WERI-Rb-1 (cell line): ENCODE measurements at regions not wholly inside any gene's neighbourhood (a gene's known extent, or its start where the extent isn't known, plus 50 kb on each side); places are given as distances from the start of the nearest gene placed in this dataset.

ENCODE experiments used
- DNase-seq: peaks from one replicate; pipeline ENCODE4 v3.0.0-alpha.2; 2020
- H3K27ac ChIP-seq: fragments of 250-450 bp; sonication (Bioruptor Pico); 2 replicates; pipeline ENCODE4 v1.5.1; 2020; ENCODE audit warnings: mild to moderate bottlenecking, moderate library complexity
- H3K27me3 ChIP-seq: fragments of 250-450 bp; sonication (Bioruptor Pico); 2 replicates; pipeline ENCODE4 v1.5.1; 2021; ENCODE audit warnings: mild to moderate bottlenecking, low read depth, moderate library complexity; ENCODE audit not compliant: insufficient read depth, severe bottlenecking
- H3K36me3 ChIP-seq: fragments of 250-450 bp; sonication (Bioruptor Pico); 2 replicates; pipeline ENCODE4 v1.5.1; 2020; ENCODE audit warnings: mild to moderate bottlenecking, moderate library complexity
- H3K4me3 ChIP-seq: 2 replicates; pipeline ENCODE4 v1.5.1; 2011; ENCODE audit warnings: low read depth, mild to moderate bottlenecking, control low read depth, low read length
- H3K9me3 ChIP-seq: fragments of 250-450 bp; sonication (Bioruptor Pico); 2 replicates; pipeline ENCODE4 v1.5.1; 2021; ENCODE audit warnings: mild to moderate bottlenecking, moderate library complexity; ENCODE audit not compliant: severe bottlenecking
- TF ChIP-seq, protein P1 (sequence below): IDR thresholded peaks from 2 replicates; pipeline ENCODE4 v1.5.1; 2011; ENCODE audit warnings: low read depth, mild to moderate bottlenecking, control low read depth, inconsistent platforms, low read length

GRCh38 chr2:6052649-6053048 is 360.5 kb downstream of the SOX11 start:
- Histone ChIP-seq H3K36me3 (no peaks in the 10 kb centered on the region), H3K9me3 (peaks cover 9% of the 10 kb centered on the region), H3K27ac (no peak overlapping the region), H3K27me3 (no peaks in the 10 kb centered on the region), H3K4me3 (no peak overlapping the region)
- TF ChIP-seq, protein P1, sequence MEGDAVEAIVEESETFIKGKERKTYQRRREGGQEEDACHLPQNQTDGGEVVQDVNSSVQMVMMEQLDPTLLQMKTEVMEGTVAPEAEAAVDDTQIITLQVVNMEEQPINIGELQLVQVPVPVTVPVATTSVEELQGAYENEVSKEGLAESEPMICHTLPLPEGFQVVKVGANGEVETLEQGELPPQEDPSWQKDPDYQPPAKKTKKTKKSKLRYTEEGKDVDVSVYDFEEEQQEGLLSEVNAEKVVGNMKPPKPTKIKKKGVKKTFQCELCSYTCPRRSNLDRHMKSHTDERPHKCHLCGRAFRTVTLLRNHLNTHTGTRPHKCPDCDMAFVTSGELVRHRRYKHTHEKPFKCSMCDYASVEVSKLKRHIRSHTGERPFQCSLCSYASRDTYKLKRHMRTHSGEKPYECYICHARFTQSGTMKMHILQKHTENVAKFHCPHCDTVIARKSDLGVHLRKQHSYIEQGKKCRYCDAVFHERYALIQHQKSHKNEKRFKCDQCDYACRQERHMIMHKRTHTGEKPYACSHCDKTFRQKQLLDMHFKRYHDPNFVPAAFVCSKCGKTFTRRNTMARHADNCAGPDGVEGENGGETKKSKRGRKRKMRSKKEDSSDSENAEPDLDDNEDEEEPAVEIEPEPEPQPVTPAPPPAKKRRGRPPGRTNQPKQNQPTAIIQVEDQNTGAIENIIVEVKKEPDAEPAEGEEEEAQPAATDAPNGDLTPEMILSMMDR = no peak
- DNase-seq = no peak

GRCh38 chr2:6053743-6054142 is 361.6 kb downstream of the SOX11 start:
- peaks cover 9% of the 10 kb centered on the region for H3K9me3 ChIP-seq
- H3K27me3 ChIP-seq = no peaks in the 10 kb centered on the region
- no peak overlapping the region for H3K4me3 ChIP-seq
- TF ChIP-seq, protein P1 = no peak
- no peak for DNase-seq
- no peaks in the 10 kb centered on the region for H3K36me3 ChIP-seq
- no peak overlapping the region for H3K27ac ChIP-seq

DNA sequence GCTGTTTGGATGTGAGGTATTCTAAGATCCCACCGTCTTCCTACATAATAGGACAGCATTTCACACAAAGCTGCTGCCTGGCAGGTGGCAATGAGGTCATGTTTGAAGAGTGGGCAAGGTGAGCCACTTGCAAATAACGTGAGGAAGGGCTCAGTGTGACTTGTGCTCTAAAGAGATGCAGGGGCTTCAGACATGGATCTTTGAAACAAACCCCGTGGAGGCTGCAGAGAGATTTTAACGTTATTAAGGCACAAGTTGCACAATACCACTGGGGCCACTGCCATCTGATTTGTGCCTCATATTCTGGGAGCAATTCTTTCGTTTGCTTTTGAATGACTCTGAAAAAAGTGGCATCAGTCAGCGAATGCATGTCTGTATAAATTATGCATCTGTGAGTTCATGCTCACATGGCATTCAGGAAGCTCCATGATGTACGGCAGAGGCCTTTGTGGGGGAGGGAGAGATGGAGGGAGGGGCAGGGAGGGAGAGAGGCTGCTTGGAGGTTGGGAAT is 362.0 kb downstream of the SOX11 start:
- Histone ChIP-seq H3K27me3 (no peaks in the 10 kb centered on the region), H3K4me3 (no peak overlapping the region), H3K27ac (no peak overlapping the region), H3K36me3 (no peaks in the 10 kb centered on the region), H3K9me3 (peaks cover 6% of the 10 kb centered on the region)
- TF ChIP-seq, protein P1 = no peak
- DNase-seq = peak; percentile 20

DNA sequence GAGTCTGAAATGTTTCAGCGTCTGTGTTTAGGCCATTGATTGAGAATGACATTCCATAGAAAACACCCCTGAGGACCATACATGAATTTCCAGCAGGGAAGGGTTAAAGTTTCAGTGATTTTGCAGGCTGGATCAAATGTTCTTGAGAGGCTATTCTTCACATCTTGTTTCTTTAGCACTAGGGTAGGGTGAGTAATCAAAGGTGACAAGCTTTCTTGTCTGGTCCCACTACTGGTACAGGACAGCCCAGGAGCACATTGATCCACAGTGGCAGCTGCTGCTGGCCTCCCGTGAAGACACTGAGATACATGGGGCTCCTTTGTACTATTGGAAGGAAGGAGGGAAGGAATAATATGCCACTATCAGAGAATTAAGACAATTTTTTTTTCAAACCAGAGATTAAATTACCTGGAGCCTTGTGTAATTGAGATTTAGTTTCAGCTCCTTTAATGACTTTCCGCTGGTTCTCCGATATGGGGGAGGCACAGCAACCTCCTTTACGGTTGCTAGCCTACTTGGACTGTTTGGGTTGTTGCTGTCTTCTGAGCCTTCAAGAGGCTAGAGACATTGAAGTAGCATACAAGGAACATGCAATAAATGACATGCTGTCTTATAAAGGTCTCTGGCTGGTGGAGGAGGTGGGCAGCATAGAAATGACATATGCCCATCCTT is 368.9 kb downstream of the SOX11 start:
- Histone ChIP-seq H3K36me3 (no peaks in the 10 kb centered on the region), H3K4me3 (no peak overlapping the region), H3K27ac (no peak overlapping the region), H3K27me3 (no peaks in the 10 kb centered on the region), H3K9me3 (no peaks in the 10 kb centered on the region)
- TF ChIP-seq, protein P1 = no peak
- no peak for DNase-seq

DNA sequence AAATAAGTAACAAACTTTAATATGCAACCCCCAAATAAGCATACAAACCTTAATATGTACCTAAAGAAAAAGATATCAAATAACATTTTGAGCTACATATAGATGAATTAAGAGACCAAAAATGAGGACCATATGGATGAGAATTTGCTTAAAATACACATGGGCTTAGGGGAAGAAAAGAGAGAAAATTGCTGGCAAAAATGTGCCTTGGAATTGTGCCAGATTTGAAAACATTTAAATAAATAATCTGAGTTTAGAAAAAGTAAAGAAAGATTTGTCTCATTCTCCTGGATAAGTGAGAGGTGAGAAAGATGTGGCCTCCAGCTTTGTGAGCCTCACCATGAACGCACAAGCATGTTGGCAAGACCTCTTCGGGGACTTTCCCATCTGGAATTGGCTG is 372.6 kb downstream of the SOX11 start:
- Histone ChIP-seq H3K4me3 (no peak overlapping the region), H3K9me3 (no peaks in the 10 kb centered on the region), H3K27ac (no peak overlapping the region), H3K36me3 (no peaks in the 10 kb centered on the region), H3K27me3 (no peaks in the 10 kb centered on the region)
- TF ChIP-seq, protein P1 = no peak
- DNase-seq = no peak

DNA sequence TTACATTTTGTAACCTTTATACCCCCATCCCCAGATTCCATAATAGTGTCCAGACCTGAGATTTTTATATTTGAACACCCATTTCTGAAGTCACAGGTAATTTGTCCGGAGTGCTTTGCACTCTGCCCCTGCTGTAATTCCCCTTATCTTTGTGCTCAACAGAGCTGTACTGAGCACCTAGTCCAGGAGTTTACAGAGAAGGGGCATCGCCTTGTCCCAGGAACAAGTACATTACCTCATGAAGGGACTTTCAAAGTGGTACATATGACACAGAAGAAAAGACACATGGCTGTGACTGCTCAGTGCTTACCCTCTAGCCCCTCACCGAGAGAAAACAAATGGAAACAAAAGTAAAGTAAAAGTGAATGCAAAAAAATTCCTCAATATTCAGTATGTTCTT is 373.5 kb downstream of the SOX11 start:
- DNase-seq = no peak
- Histone ChIP-seq H3K9me3 (no peaks in the 10 kb centered on the region), H3K27ac (no peak overlapping the region), H3K36me3 (no peaks in the 10 kb centered on the region), H3K27me3 (no peaks in the 10 kb centered on the region), H3K4me3 (no peak overlapping the region)
- TF ChIP-seq, protein P1 = no peak
